ENCODE measurements at regions not wholly inside any gene's neighbourhood (a gene's known extent, or its start where the extent isn't known, plus 50 kb on each side); places are given as distances from the start of the nearest gene placed in this dataset.
A peak's percentile ranks its signal among the peaks of the same experiment; 100 is the strongest.

- ATAC-seq (no peak), DNase-seq (ENCODE audit: low read depth in 1 of 2, low spot score in 1 of 2) (no peak), FAIRE-seq (no peak)
- ChIA-PET POLR2A (no interaction called here), CTCF (interaction anchor here (2.8 kb wide), 1 partner anchor 13 kb away, joined by 10 read pairs; no protein-coding TSS in a partner anchor)
- Histone ChIP-seq H3K27ac (no peak overlapping the region), H3K4me3 (no peak overlapping the region), H3K4me2 (no peak overlapping the region), H3K4me1 (peaks cover 17% of the 10 kb centered on the region), H3K9me3 (no peaks in the 10 kb centered on the region)
- TF ChIP-seq MAFK (IDR thresholded peaks at IDR 0.05; ENCODE audit: partially characterized antibody): no peak
- no peak for TF ChIP-seq HOXB13 (CRISPR knock-in tag; IDR thresholded peaks at IDR 0.05; ENCODE audit: low read depth)
- TF ChIP-seq ELK1 (IDR thresholded peaks at IDR 0.05; ENCODE audit: low read depth, low read length): no peak
- TF ChIP-seq NR3C1 (IDR thresholded peaks at IDR 0.05): no peak
- WGBS (ENCODE audit: missing lambda C conversion rate): 88% methylated on average over 1 of the region's 1 CpG
Measured at GRCh38 chr2:138104071-138104470, 139.8 kb downstream of the HNMT start.

- no peak for ATAC-seq
- Histone ChIP-seq H3K9me3 (no peaks in the 10 kb centered on the region), H3K4me3 (no peak overlapping the region), H3K4me2 (no peak overlapping the region), H3K4me1 (peaks cover 17% of the 10 kb centered on the region), H3K27ac (no peak overlapping the region)
- no peak for DNase-seq (ENCODE audit: low read depth in 1 of 2, low spot score in 1 of 2)
- ChIA-PET CTCF (no interaction called here), POLR2A (no interaction called here)
- TF ChIP-seq CHD2 (IDR thresholded peaks at IDR 0.05; ENCODE audit: low read length, partially characterized antibody) (no peak), FOSL2 (IDR thresholded peaks at IDR 0.05) (no peak), FOSL2 (CRISPR knock-in tag; IDR thresholded peaks at IDR 0.05) (no peak)
- WGBS (ENCODE audit: missing lambda C conversion rate): 89% methylated on average over 1 of the region's 1 CpG
- no peak for FAIRE-seq
Measured at GRCh38 chr2:138105358-138105757, 141.1 kb downstream of the HNMT start.

- ChIA-PET POLR2A (no interaction called here), CTCF (interaction anchor here (1.0 kb wide), 1 partner anchor 159 kb away, joined by 3 read pairs; no protein-coding TSS in a partner anchor)
- Histone ChIP-seq H3K4me1 (peaks cover 17% of the 10 kb centered on the region), H3K9me3 (no peaks in the 10 kb centered on the region), H3K27ac (peak overlapping the region; percentile 12 to 31), H3K4me2 (peak overlapping the region; percentile 60), H3K4me3 (no peak overlapping the region)
- FAIRE-seq: no peak
- DNase-seq (ENCODE audit: low read depth in 1 of 2, low spot score in 1 of 2): no peak
- ATAC-seq: no peak
- WGBS (ENCODE audit: missing lambda C conversion rate): 29% methylated on average over 1 of the region's 1 CpG
- TF ChIP-seq EHF (CRISPR knock-in tag; IDR thresholded peaks at IDR 0.05) (no peak), ELK1 (IDR thresholded peaks at IDR 0.05; ENCODE audit: low read depth, low read length) (no peak), CBX8 (IDR thresholded peaks at IDR 0.05) (no peak), RNF2 (IDR thresholded peaks at IDR 0.05; ENCODE audit: borderline replicate concordance, low read depth) (no peak), PHF8 (IDR thresholded peaks at IDR 0.05; ENCODE audit: borderline replicate concordance, low read depth) (no peak), ATOH8 (CRISPR knock-in tag; IDR thresholded peaks at IDR 0.05; ENCODE audit: low read depth) (no peak), HDAC2 (IDR thresholded peaks at IDR 0.05) (no peak), POLR2A (IDR thresholded peaks at IDR 0.05; ENCODE audit: low read length) (no peak), E2F6 (IDR thresholded peaks at IDR 0.05; ENCODE audit: borderline replicate concordance, low read depth) (no peak), RAD21 (conservative IDR thresholded peaks at IDR 0.05 in 1 of 2, IDR thresholded peaks at IDR 0.05 in 1 of 2) (no peak), RFX5 (IDR thresholded peaks at IDR 0.05) (no peak), BCL3 (IDR thresholded peaks at IDR 0.05) (no peak)
Measured at GRCh38 chr2:138106606-138107005, 142.3 kb downstream of the HNMT start.

Data from A549 (cell line).